ENCODE measurements at regions not wholly inside any gene's neighbourhood (a gene's known extent, or its start where the extent isn't known, plus 50 kb on each side); places are given as distances from the start of the nearest gene placed in this dataset.
"Not testable (repeated sequence)": the region's sequence is repeated elsewhere in the genome, so short reads cannot be mapped to it uniquely, and the experiment has no call there.

DNA sequence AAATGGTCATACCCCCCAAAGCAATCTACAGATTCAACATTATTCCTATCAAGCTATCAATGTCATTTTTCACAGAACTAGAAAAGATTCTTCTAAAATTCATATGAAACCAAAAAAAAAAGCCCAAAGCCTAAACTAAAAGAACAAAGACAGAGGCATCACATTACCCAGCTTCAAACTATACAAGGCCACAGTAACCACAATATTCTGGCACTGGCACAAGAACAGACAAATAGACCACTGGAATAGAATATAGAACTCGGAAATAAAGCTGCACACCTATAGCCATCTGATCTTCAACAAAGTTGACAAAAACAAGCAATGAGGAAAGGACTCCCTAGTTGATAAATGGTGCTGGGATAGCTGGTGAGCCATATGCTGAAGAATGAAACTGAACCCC lies 89.2 kb upstream of the PCED1B start:
- no peak for DNase-seq

GRCh38 chr12:46992051-46992450 lies 87.4 kb upstream of the PCED1B start:
- DNase-seq, result not testable (repeated sequence)

GRCh38 chr12:46998811-46999368 lies 80.5 kb upstream of the PCED1B start:
- DNase-seq, result no peak

- no peak for DNase-seq
Observed at GRCh38 chr12:47004634-47005033, 74.8 kb upstream of the PCED1B start.

DNA sequence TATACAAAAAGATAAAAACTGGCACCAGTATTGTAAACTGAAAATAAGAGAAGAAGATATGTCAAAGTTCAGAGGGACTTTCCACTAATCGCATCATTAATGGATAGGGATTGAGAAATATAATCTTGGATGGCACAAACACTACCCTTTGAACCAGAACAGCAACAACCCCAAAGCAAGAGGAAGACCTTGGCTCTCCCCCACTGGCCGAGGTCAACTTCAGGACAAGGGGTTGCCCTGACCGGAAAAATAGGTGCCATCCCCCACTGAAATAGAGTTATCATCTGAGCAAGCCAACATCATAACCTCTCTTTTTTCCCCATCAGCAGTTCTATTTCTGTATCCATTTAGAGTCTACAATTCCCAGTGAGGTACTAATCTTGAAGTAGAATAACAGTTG lies 72.4 kb upstream of the PCED1B start:
- no peak for DNase-seq

GRCh38 chr12:47012552-47012951 lies 66.9 kb upstream of the PCED1B start:
- DNase-seq, result no peak

DNA sequence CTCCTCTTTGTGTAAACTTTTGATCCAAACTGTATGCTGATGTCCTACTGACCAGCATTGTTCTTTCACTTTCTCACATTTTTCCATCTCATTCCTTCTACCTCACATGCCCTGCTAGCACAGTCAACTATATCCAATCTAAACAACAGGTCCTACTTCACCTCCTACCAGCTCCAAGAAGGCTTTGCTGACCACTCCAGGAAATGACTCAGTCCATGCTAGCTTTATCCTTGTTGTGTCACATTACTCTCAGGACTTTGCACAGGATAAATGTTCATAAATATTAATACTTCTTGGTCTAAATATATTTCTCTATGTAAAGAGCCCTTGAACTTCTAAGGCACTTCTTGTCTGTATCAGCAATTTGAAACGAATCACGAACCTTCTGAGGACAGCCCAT lies 64.9 kb upstream of the PCED1B start:
- DNase-seq, result no peak

GRCh38 chr12:47015381-47015780 lies 64.0 kb upstream of the PCED1B start:
- no peak for DNase-seq

- DNase-seq, result no peak
Observed at GRCh38 chr12:47017041-47017713, 62.2 kb upstream of the PCED1B start.

DNA sequence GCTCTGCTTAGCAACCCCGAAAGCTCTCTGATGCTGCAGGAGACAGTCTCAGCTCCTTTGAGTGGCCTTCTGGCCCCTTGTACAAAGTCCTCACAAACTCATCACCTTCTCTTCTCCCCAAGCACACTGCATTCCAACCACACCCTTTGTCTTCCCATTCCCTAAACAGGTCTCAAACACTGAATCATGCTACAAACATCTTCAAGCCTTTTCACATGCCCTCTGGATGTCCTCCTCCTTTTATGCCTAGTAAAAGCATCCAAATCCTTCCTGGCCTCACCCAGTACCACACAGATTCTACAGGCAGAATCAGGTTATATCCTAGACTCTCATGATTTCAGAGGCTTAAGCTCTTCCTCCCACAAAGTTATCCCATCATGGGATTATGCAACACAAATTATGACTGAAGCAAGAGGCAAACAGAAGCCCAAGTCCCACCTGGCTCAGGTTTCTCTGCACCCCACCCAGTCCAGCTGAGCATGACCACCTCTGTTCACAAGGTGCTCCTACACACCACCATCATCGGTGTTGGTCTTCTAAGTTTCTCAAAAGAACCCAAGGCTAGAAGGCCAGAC lies 61.4 kb upstream of the PCED1B start:
- DNase-seq, result no peak

GRCh38 chr12:47020211-47020821 lies 59.1 kb upstream of the PCED1B start:
- no peak for DNase-seq

- DNase-seq, result peak; percentile 71
Observed at GRCh38 chr12:47021298-47021697, 58.1 kb upstream of the PCED1B start.

DNA sequence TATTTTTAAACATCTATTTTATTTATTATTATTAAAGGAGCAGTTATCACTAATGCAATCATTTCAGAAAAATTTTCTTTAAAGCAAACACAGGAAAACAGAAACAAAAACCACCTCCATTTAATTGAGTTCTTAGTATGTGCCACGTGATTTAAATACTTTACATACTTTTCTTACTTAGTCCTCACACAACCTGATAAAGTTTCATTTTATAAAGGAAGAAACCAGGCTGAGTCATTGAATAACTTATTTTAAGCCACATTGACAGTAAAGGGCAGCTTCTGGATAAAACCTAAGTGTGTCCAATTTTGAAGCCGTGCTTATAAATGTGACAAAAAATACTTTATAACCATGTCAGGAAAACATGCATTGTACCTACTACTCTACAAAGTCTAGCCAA lies 57.1 kb upstream of the PCED1B start:
- no peak for DNase-seq

DNA sequence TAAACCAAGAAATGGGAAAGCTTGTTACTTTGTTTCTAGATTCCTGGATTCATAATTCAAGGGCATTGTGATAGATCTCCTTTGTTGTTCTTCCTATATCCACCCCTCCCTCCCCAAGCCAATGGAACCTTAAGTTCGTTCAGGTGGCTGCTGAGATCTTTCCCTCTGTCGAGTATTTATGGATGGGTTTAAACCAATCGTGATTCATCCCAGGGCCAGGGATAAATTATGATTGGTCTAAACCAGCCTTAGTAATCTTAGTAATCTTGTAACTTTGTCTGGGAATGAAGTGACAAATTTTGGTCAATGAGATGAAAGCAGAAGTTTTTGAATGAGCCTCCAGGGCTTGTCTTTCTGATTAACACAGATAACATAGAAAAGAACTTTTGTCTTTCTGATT lies 56.1 kb upstream of the PCED1B start:
- DNase-seq, result no peak

GRCh38 chr12:47023953-47024352 lies 55.5 kb upstream of the PCED1B start:
- DNase-seq, result no peak

- no peak for DNase-seq
Observed at GRCh38 chr12:47024463-47024862, 55.0 kb upstream of the PCED1B start.

DNA sequence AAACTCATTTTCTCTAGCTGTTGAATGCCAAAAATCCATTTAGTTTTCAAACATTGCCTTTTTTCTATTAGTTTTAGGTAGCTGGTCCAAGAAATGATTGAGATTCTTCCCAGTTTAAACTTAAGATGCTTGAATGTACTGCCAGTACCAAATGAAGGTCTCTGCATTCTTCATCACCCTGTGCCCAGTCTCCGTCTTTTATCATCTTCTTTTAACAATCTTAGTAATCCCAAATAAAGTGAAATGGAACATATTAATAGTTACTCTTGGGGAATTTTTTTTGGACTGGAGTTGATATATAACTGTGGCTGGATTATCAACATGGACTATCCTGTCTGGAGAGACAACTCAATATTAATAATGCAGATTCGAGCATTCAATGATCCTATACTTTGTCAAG lies 54.1 kb upstream of the PCED1B start:
- DNase-seq, result no peak

- DNase-seq, result no peak
Observed at GRCh38 chr12:47025798-47026197, 53.6 kb upstream of the PCED1B start.

DNA sequence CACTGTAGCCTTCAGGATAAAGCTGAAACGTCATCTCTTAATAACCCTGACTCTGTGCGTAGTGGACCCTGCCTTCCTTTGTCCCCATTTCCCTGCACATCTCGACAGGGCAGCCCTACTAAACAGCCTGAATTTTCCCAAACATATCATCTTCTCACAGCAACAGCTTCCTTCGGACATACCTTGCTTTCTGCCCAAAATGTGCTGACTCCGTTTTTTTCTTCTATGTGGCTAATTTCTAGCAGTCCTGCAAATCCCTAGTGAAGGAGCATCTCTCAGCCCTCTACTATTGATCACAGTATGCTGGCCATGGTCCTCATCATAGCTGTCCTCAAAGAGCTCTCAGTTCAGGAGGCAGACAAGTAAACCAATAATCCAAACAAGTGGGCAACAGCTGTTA lies 53.1 kb upstream of the PCED1B start:
- DNase-seq, result no peak

All from NCI-H1105 treated with DMSO at 0.1 percent for 48 hours (cell line).